ENCODE measurements at regions not wholly inside any gene's neighbourhood (a gene's known extent, or its start where the extent isn't known, plus 50 kb on each side); places are given as distances from the start of the nearest gene placed in this dataset.

DNA sequence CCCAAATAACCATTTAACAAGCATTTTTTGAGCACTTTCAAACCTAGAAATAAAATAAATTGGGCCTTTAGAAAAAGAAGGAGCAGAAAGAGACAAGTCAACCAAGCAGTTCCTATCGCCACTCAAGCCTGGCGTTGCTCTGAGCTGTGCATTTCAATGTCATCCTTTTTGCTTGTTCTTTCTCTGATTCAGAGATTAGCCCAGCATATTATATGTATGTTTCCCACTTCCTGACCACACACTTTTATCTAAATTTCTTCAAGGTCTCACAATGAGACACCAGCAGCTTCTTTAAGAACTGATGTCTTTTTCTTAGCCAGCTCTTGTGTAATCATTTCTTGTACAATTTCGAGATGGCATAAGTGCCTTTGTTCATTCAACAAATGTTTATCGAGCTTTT, 344.5 kb upstream of the ID2 start:
- no peaks in the 10 kb centered on the region for H3K36me3 ChIP-seq

GRCh38 chr2:8342407-8342806, 339.4 kb upstream of the ID2 start:
- Histone ChIP-seq H3K4me1 (ENCODE audit: low read depth) (no peaks in the 10 kb centered on the region), H3K27ac (no peak overlapping the region), H3K9me3 (ENCODE audit: low read depth) (no peaks in the 10 kb centered on the region), H3K27me3 (no peaks in the 10 kb centered on the region), H3K4me3 (no peak overlapping the region), H3K36me3 (no peaks in the 10 kb centered on the region)
- no peak for DNase-seq (ENCODE audit: low read depth in 1 of 2, low spot score in 1 of 2)
- TF ChIP-seq, protein P1, sequence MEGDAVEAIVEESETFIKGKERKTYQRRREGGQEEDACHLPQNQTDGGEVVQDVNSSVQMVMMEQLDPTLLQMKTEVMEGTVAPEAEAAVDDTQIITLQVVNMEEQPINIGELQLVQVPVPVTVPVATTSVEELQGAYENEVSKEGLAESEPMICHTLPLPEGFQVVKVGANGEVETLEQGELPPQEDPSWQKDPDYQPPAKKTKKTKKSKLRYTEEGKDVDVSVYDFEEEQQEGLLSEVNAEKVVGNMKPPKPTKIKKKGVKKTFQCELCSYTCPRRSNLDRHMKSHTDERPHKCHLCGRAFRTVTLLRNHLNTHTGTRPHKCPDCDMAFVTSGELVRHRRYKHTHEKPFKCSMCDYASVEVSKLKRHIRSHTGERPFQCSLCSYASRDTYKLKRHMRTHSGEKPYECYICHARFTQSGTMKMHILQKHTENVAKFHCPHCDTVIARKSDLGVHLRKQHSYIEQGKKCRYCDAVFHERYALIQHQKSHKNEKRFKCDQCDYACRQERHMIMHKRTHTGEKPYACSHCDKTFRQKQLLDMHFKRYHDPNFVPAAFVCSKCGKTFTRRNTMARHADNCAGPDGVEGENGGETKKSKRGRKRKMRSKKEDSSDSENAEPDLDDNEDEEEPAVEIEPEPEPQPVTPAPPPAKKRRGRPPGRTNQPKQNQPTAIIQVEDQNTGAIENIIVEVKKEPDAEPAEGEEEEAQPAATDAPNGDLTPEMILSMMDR (IDR thresholded peaks at IDR 0.05; ENCODE audit: low read depth, low read length): no peak

More for the DNA sequence above, 344.5 kb upstream of the ID2 start:
- TF ChIP-seq, protein P1 (IDR thresholded peaks at IDR 0.05; ENCODE audit: low read depth, low read length): no peak
- H3K4me3 ChIP-seq: no peak overlapping the region
- no peaks in the 10 kb centered on the region for H3K9me3 ChIP-seq (ENCODE audit: low read depth)
- no peaks in the 10 kb centered on the region for H3K27me3 ChIP-seq
- no peak overlapping the region for H3K27ac ChIP-seq
- DNase-seq (ENCODE audit: low read depth in 1 of 2, low spot score in 1 of 2): no peak
- no peaks in the 10 kb centered on the region for H3K4me1 ChIP-seq (ENCODE audit: low read depth)

- Histone ChIP-seq H3K36me3 (no peaks in the 10 kb centered on the region), H3K4me3 (no peak overlapping the region), H3K27ac (no peak overlapping the region), H3K9me3 (ENCODE audit: low read depth) (no peaks in the 10 kb centered on the region), H3K4me1 (ENCODE audit: low read depth) (no peaks in the 10 kb centered on the region), H3K27me3 (no peaks in the 10 kb centered on the region)
- TF ChIP-seq, protein P1 (IDR thresholded peaks at IDR 0.05; ENCODE audit: low read depth, low read length): no peak
- no peak for DNase-seq (ENCODE audit: low read depth in 1 of 2, low spot score in 1 of 2)
Observed at GRCh38 chr2:8343031-8343430, 338.8 kb upstream of the ID2 start.

GRCh38 chr2:8344144-8345097, 337.4 kb upstream of the ID2 start:
- no peak overlapping the region for H3K4me3 ChIP-seq
- no peaks in the 10 kb centered on the region for H3K27me3 ChIP-seq
- DNase-seq (ENCODE audit: low read depth in 1 of 2, low spot score in 1 of 2): no peak
- H3K36me3 ChIP-seq: no peaks in the 10 kb centered on the region
- no peaks in the 10 kb centered on the region for H3K9me3 ChIP-seq (ENCODE audit: low read depth)
- no peaks in the 10 kb centered on the region for H3K4me1 ChIP-seq (ENCODE audit: low read depth)
- H3K27ac ChIP-seq: no peak overlapping the region
- TF ChIP-seq, protein P1 (IDR thresholded peaks at IDR 0.05; ENCODE audit: low read depth, low read length): no peak

DNA sequence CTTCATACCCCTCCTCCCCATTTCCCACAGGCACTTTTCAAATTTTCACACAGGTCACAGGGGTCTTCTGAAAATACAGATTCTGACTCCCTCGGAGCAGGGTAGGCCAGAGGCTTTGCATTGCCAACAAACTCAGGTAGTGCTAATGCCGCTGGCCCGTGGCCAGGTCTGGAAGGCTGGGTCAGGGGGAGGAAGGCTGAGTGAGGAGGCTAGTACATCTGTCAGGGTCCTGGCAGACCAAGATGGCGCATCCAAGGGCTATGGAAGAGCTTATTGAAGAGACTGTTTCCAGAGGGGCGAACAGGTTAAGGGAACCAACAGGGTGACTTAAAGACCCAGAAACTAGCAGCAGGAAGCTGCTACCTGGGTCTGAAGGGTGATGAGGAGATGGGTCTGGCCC, 336.7 kb upstream of the ID2 start:
- TF ChIP-seq, protein P1 (IDR thresholded peaks at IDR 0.05; ENCODE audit: low read depth, low read length): no peak
- no peaks in the 10 kb centered on the region for H3K36me3 ChIP-seq
- no peaks in the 10 kb centered on the region for H3K4me1 ChIP-seq (ENCODE audit: low read depth)
- H3K27me3 ChIP-seq: no peaks in the 10 kb centered on the region
- DNase-seq (ENCODE audit: low read depth in 1 of 2, low spot score in 1 of 2): no peak
- no peaks in the 10 kb centered on the region for H3K9me3 ChIP-seq (ENCODE audit: low read depth)
- no peak overlapping the region for H3K27ac ChIP-seq
- H3K4me3 ChIP-seq: no peak overlapping the region
